Hindlimb muscle (tissue), 1 donor: ENCODE measurements at regions not wholly inside any gene's neighbourhood (a gene's known extent, or its start where the extent isn't known, plus 50 kb on each side); places are given as distances from the start of the nearest gene placed in this dataset.

Source experiments
- DNase-seq: peaks from one replicate; pipeline ENCODE4 v3.0.0-alpha.2; 2013

GRCh38 chr21:38660333-38661196 is 145.2 kb upstream of the ETS2 start:
- DNase-seq, result peak; percentile 43

- peak; percentile 30 for DNase-seq
These were observed 144.4 kb upstream of the ETS2 start for GRCh38 chr21:38661197-38661871.

GRCh38 chr21:38661889-38662568 is 143.7 kb upstream of the ETS2 start:
- no peak for DNase-seq

GRCh38 chr21:38663282-38663681 is 142.4 kb upstream of the ETS2 start:
- DNase-seq, result no peak

GRCh38 chr21:38664315-38664714 is 141.4 kb upstream of the ETS2 start:
- DNase-seq, result no peak

- DNase-seq, result no peak
These were observed 140.9 kb upstream of the ETS2 start for GRCh38 chr21:38664841-38665240.

GRCh38 chr21:38667291-38667870 is 138.3 kb upstream of the ETS2 start:
- no peak for DNase-seq

- no peak for DNase-seq
These were observed 137.7 kb upstream of the ETS2 start for GRCh38 chr21:38668067-38668466.

- DNase-seq, result no peak
These were observed 137.2 kb upstream of the ETS2 start for GRCh38 chr21:38668541-38668940.

GRCh38 chr21:38669186-38669585 is 136.5 kb upstream of the ETS2 start:
- peak; percentile 18 for DNase-seq

- no peak for DNase-seq
These were observed 134.9 kb upstream of the ETS2 start for GRCh38 chr21:38670861-38671260.

GRCh38 chr21:38671773-38672172 is 134.0 kb upstream of the ETS2 start:
- peak; percentile 23 for DNase-seq

- DNase-seq, result peak; percentile 43
These were observed 130.4 kb upstream of the ETS2 start for GRCh38 chr21:38675182-38675824.

GRCh38 chr21:38678827-38679226 is 126.9 kb upstream of the ETS2 start:
- DNase-seq, result no peak

GRCh38 chr21:38679534-38679933 is 126.2 kb upstream of the ETS2 start:
- no peak for DNase-seq

- no peak for DNase-seq
These were observed 125.3 kb upstream of the ETS2 start for GRCh38 chr21:38680401-38680800.

GRCh38 chr21:38683222-38683621 is 122.5 kb upstream of the ETS2 start:
- no peak for DNase-seq

- DNase-seq, result no peak
These were observed 117.7 kb upstream of the ETS2 start for GRCh38 chr21:38688068-38688467.

- no peak for DNase-seq
These were observed 114.1 kb upstream of the ETS2 start for GRCh38 chr21:38691631-38692030.

- no peak for DNase-seq
These were observed 109.2 kb upstream of the ETS2 start for GRCh38 chr21:38696579-38696978.

GRCh38 chr21:38699048-38699447 is 106.7 kb upstream of the ETS2 start:
- DNase-seq, result no peak

- no peak for DNase-seq
These were observed 103.5 kb upstream of the ETS2 start for GRCh38 chr21:38702196-38702595.

- no peak for DNase-seq
These were observed 95.9 kb upstream of the ETS2 start for GRCh38 chr21:38709876-38710275.
